Thoracic aorta (tissue), 2 donors: ENCODE measurements at regions not wholly inside any gene's neighbourhood (a gene's known extent, or its start where the extent isn't known, plus 50 kb on each side); places are given as distances from the start of the nearest gene placed in this dataset.
"Not testable (repeated sequence)": the region's sequence is repeated elsewhere in the genome, so short reads cannot be mapped to it uniquely, and the experiment has no call there.

ENCODE experiments used
- ATAC-seq: fragments of 150-250 bp; one replicate; pipeline ENCODE4 v1.8.0; 2017; ENCODE audit warnings: low read depth; ENCODE audit not compliant: insufficient number of reproducible peaks, low FRiP score
- DNase-seq: peaks from one replicate; pipeline ENCODE4 v3.0.0-alpha.2; 2020; ENCODE audit warnings: low spot score
- H3K27ac ChIP-seq, 2 donors: fragments of 200-600 bp; sonication (generic); 1 replicate in 1 of 2; 2 replicates in 1 of 2; pipeline ENCODE4 v1.5.1; 2016; ENCODE audit warnings: mild to moderate bottlenecking in 2 of 2, moderate library complexity in 2 of 2
- H3K27me3 ChIP-seq: fragments of 200-600 bp; sonication (generic); replicated peaks from 2 replicates; pipeline ENCODE4 v1.6.0; 2016; ENCODE audit warnings: mild to moderate bottlenecking; ENCODE audit not compliant: insufficient read depth
- H3K36me3 ChIP-seq: fragments of 200-600 bp; sonication (generic); one replicate; pipeline ENCODE4 v1.5.1; 2016
- H3K4me1 ChIP-seq, 2 donors: fragments of 200-600 bp; sonication (generic); 1 replicate in 1 of 2; 2 replicates in 1 of 2; pipeline versions ENCODE4 v1.5.1 to v1.6.0; 2016; ENCODE audit warnings: low read depth in 2 of 2, mild to moderate bottlenecking in 1 of 2; ENCODE audit not compliant: control insufficient read depth in 1 of 2
- H3K4me3 ChIP-seq: fragments of 200-600 bp; sonication (generic); 2 replicates; pipeline ENCODE4 v1.5.1; 2016; ENCODE audit warnings: mild to moderate bottlenecking
- H3K9me3 ChIP-seq: fragments of 200-600 bp; sonication (generic); 2 replicates; pipeline ENCODE4 v1.5.1; 2016
- TF ChIP-seq, protein P1 (sequence below): fragments of 200-600 bp; sonication (generic); IDR thresholded peaks from one replicate; pipeline ENCODE4 v1.5.1; 2019; ENCODE audit warnings: antibody characterized with exemption

DNA sequence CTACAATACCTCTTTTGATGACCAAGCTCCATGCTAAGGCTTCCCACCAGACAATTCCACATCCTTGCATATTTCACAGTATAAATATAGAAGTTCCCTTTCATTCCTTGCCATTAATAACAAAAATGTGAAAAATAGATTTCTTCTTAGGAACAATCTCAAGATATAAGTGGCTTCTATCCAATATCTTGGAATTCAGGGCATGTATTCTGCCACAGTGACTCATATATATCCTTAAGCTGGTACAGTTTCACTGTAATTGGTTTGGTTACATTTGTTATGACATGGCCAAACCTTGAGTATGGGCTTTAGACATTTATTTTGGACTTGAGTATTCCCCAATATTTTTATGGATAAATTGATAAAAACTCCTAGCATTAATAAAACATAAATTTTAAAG, 181.7 kb upstream of the DDX53 start:
- DNase-seq (no peak), ATAC-seq (no peak)
- Histone ChIP-seq H3K27ac (no peak overlapping the region), H3K4me3 (no peak overlapping the region), H3K27me3 (no peaks in the 10 kb centered on the region), H3K9me3 (no peaks in the 10 kb centered on the region), H3K4me1 (no peaks in the 10 kb centered on the region), H3K36me3 (no peaks in the 10 kb centered on the region)
- TF ChIP-seq, protein P1, sequence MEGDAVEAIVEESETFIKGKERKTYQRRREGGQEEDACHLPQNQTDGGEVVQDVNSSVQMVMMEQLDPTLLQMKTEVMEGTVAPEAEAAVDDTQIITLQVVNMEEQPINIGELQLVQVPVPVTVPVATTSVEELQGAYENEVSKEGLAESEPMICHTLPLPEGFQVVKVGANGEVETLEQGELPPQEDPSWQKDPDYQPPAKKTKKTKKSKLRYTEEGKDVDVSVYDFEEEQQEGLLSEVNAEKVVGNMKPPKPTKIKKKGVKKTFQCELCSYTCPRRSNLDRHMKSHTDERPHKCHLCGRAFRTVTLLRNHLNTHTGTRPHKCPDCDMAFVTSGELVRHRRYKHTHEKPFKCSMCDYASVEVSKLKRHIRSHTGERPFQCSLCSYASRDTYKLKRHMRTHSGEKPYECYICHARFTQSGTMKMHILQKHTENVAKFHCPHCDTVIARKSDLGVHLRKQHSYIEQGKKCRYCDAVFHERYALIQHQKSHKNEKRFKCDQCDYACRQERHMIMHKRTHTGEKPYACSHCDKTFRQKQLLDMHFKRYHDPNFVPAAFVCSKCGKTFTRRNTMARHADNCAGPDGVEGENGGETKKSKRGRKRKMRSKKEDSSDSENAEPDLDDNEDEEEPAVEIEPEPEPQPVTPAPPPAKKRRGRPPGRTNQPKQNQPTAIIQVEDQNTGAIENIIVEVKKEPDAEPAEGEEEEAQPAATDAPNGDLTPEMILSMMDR: no peak

DNA sequence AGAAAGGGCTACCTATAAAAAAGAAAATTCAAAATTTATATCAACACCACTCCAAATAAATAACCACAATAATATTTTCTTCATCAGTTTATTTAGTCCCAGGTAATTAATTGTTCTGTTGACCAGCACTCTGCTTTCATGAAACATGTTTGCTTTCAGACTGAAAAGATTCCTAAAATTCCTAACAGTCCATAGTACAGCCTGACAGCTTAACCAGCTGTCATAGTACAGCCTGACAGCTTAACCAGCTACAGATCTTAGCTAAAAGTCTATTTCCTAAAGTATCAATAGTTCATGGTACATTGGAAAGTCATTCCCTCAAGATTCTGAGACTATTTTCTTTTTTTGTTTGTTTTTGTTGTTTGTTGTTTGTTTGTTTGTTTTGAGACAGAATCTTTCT, 144.1 kb upstream of the DDX53 start:
- H3K4me3 ChIP-seq: no peak overlapping the region
- no peaks in the 10 kb centered on the region for H3K27me3 ChIP-seq
- no peaks in the 10 kb centered on the region for H3K36me3 ChIP-seq
- DNase-seq: no peak
- H3K9me3 ChIP-seq: no peaks in the 10 kb centered on the region
- ATAC-seq: no peak
- peaks cover 0 to 3% of the 10 kb centered on the region in 2 donors for H3K4me1 ChIP-seq
- TF ChIP-seq, protein P1: no peak
- H3K27ac ChIP-seq: no peak overlapping the region

DNA sequence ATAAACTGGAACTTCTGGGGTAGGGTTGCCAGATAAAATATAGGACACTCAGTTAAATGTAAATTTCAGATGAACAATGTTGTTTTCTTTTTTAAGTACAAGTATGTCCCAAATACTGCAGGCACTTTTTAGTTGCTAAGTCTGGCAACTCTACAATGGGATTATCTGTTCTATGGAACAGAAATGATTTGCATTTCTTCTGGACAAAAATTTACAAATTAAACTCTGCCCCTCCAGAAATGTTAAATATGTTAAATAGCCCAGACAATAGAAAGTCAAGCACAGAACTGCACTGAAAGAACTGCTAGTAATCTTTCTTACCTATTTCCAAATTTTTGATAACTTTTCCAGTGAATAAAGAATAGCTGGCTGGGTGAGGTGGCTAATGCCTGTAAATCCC, 140.1 kb upstream of the DDX53 start:
- Histone ChIP-seq H3K4me1 (peaks cover 0 to 6% of the 10 kb centered on the region in 2 donors), H3K27ac (no peak overlapping the region), H3K36me3 (no peaks in the 10 kb centered on the region), H3K27me3 (no peaks in the 10 kb centered on the region), H3K4me3 (no peak overlapping the region), H3K9me3 (no peaks in the 10 kb centered on the region)
- TF ChIP-seq, protein P1: no peak
- no peak for DNase-seq
- no peak for ATAC-seq

DNA sequence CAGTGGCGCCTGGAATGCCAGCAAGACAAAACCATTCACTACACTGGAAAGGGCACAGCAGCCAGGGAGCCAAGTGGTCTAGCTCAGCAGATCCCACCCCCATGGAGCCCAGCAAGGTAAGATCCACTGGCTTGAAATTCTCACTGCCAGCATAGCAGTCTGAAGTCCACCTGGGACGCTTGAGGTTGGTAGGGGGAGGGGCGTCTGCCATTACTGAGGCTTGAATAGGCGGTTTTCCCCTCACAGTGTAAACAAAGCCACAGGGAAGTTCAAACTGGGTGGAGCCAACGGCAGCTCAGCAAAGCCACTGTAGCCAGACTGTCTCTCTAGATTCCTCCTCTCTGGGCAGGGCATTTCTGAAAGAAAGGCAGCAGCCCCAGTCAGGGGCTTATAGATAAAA, 133.0 kb upstream of the DDX53 start:
- H3K9me3 ChIP-seq: not testable (repeated sequence)

DNA sequence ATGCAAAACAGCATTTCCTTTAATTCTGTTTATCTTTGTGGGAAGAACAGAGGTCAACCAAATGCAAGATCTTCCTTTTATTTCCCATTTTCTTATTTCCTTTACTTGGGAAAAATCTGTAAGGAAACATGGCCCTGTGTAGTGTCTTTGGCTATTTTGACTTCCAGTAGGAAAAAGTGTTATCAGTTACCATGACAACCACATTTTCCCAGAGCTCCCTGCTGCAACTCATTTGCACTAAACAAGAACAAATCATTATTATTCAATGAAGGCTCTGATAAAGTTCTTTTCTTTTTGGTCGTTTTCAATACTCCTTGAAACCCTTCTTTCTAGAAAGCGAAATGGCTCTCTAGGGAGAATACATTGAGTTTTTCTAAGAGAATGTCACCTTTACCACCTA, 117.2 kb upstream of the DDX53 start:
- Histone ChIP-seq H3K27me3 (no peaks in the 10 kb centered on the region), H3K4me3 (no peak overlapping the region), H3K27ac (no peak overlapping the region), H3K4me1 (no peaks in the 10 kb centered on the region), H3K36me3 (no peaks in the 10 kb centered on the region), H3K9me3 (no peaks in the 10 kb centered on the region)
- TF ChIP-seq, protein P1: no peak
- no peak for DNase-seq
- ATAC-seq: no peak

More for the DNA sequence above, 133.0 kb upstream of the DDX53 start:
- ATAC-seq, H3K27ac ChIP-seq, DNase-seq, H3K4me3 ChIP-seq, H3K4me1 ChIP-seq, H3K27me3 ChIP-seq, H3K36me3 ChIP-seq: not testable (repeated sequence)

DNA sequence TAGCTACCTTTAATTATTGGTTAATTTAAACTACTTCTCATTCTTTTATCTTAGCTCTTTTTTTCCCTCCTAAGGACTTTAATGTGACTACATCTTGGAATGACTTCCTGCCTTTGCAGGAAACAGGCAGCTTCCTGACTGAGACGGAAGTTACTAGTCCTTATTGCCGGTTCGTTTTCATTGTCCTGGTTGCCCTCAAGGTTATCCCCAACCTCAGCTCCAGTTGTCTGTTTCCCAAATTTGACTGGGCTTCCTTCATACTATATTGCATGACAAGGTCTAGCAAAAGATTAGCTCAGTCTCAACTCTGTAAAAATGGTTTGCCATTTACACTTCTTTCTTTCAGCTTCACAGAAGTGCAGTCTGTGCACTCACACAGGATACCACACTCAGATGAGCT, 109.9 kb upstream of the DDX53 start:
- Histone ChIP-seq H3K9me3 (no peaks in the 10 kb centered on the region), H3K4me1 (no peaks in the 10 kb centered on the region), H3K27me3 (no peaks in the 10 kb centered on the region), H3K36me3 (no peaks in the 10 kb centered on the region), H3K27ac (no peak overlapping the region), H3K4me3 (no peak overlapping the region)
- DNase-seq (no peak), ATAC-seq (no peak)
- TF ChIP-seq, protein P1: no peak
